ENCODE measurements at regions not wholly inside any gene's neighbourhood (a gene's known extent, or its start where the extent isn't known, plus 50 kb on each side); places are given as distances from the start of the nearest gene placed in this dataset.

DNA sequence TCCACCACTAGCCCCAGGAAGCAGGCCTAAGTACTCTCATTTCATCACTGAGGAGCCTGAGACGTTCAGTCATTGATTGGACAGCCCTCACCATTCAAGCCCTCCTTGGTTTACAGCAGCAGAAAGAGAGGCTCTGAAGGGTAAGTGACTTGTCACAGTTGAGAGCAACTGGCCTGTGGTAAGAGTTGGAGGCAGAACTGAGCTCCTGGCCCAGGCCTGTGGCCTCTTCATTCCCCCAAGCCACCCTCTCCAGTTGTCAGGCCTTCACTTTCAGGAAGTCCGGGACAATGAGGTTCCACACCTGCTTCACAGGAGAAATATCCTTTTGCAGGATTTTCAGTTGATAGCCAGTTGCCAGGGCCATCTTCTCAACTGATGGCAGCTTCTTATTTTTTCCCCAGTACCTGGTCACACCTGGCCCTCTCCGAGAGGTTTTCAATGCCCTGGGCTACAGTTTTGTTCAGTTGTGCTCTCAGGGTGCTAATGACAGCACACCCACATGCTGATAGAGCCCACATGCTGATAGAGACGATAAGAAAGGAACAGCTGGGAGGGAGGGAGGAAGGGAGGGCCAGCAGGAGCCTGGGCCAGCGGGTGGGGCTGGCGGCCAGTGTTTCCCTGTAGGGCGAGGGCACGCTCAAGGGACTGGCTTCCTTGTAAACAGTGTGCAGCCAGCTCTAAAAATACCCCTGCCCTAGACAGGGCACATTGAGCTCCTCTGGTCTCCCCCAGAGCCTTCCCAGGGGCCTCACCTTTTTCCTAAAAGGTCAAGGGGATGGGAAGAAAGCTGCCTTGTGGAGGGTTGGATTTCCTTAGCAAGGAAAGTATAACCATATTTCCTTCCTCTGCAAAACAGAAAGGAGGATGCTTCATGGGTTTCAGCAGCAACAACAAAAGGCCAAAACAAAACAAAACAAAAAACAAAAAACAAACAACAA, 112.7 kb upstream of the JUN start (continued):
- TF ChIP-seq, protein P1, sequence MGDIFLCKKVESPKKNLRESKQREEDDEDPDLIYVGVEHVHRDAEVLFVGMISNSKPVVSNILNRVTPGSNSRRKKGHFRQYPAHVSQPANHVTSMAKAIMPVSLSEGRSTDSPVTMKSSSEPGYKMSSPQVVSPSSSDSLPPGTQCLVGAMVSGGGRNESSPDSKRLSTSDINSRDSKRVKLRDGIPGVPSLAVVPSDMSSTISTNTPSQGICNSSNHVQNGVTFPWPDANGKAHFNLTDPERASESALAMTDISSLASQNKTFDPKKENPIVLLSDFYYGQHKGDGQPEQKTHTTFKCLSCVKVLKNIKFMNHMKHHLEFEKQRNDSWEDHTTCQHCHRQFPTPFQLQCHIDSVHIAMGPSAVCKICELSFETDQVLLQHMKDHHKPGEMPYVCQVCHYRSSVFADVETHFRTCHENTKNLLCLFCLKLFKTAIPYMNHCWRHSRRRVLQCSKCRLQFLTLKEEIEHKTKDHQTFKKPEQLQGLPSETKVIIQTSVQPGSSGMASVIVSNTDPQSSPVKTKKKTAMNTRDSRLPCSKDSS (IDR thresholded peaks at IDR 0.05; ENCODE audit: low read depth, partially characterized antibody), result peak; percentile 44
- TF ChIP-seq HOXB6 (CRISPR knock-in tag; IDR thresholded peaks at IDR 0.05; ENCODE audit: borderline replicate concordance), result no peak
- TF ChIP-seq SMAD4 (CRISPR knock-in tag; conservative IDR thresholded peaks at IDR 0.05), result peak; percentile 95
- no peak for TF ChIP-seq KAT2B (IDR thresholded peaks at IDR 0.05; ENCODE audit: low read depth, low read length)
- peak; percentile 39 for TF ChIP-seq NFIX (CRISPR knock-in tag; IDR thresholded peaks at IDR 0.05; ENCODE audit: low read depth)
- 0 out of 2 replicates have a peak, but pooled peaks have one; percentile 42 for TF ChIP-seq ZNF354B (CRISPR knock-in tag; IDR thresholded peaks at IDR 0.05)
- peak; percentile 68; the same call in 1 of the 2 replicates for TF ChIP-seq ZNF175 (CRISPR knock-in tag; IDR thresholded peaks at IDR 0.05; ENCODE audit: low read depth)
- TF ChIP-seq ZNF766 (CRISPR knock-in tag; conservative IDR thresholded peaks at IDR 0.05), result peak; percentile 93
- no peak for TF ChIP-seq NR2C2 (CRISPR knock-in tag; IDR thresholded peaks at IDR 0.05)
- TF ChIP-seq NR2C2 (tag; IDR thresholded peaks at IDR 0.05), result peak; percentile 42; the same call in 1 of the 2 replicates
- TF ChIP-seq, protein P2, sequence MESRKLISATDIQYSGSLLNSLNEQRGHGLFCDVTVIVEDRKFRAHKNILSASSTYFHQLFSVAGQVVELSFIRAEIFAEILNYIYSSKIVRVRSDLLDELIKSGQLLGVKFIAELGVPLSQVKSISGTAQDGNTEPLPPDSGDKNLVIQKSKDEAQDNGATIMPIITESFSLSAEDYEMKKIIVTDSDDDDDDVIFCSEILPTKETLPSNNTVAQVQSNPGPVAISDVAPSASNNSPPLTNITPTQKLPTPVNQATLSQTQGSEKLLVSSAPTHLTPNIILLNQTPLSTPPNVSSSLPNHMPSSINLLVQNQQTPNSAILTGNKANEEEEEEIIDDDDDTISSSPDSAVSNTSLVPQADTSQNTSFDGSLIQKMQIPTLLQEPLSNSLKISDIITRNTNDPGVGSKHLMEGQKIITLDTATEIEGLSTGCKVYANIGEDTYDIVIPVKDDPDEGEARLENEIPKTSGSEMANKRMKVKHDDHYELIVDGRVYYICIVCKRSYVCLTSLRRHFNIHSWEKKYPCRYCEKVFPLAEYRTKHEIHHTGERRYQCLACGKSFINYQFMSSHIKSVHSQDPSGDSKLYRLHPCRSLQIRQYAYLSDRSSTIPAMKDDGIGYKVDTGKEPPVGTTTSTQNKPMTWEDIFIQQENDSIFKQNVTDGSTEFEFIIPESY (CRISPR knock-in tag; IDR thresholded peaks at IDR 0.05), result no peak
- no peak for TF ChIP-seq SAFB2 (IDR thresholded peaks at IDR 0.05; ENCODE audit: borderline replicate concordance, low read depth, low read length, severe bottlenecking)
- TF ChIP-seq ZNF668 (CRISPR knock-in tag; IDR thresholded peaks at IDR 0.05), result peak; percentile 80; the same call in 1 of the 2 replicates
- TF ChIP-seq KDM4B (IDR thresholded peaks at IDR 0.05; ENCODE audit: borderline replicate concordance in 2 of 2, low read depth in 1 of 2), result peak in 1 of 2 experiments; percentile 70; a peak in 1 of 4 replicates
- TF ChIP-seq, protein P3, sequence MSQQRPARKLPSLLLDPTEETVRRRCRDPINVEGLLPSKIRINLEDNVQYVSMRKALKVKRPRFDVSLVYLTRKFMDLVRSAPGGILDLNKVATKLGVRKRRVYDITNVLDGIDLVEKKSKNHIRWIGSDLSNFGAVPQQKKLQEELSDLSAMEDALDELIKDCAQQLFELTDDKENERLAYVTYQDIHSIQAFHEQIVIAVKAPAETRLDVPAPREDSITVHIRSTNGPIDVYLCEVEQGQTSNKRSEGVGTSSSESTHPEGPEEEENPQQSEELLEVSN (IDR thresholded peaks at IDR 0.05; ENCODE audit: borderline replicate concordance in 1 of 2, extremely low read depth in 1 of 2, insufficient read depth in 1 of 2, insufficient read length in 1 of 2, low read depth in 1 of 2, low read length in 1 of 2, poor library complexity in 1 of 2, severe bottlenecking in 1 of 2), result peak; percentile 42 to 73
- TF ChIP-seq ZNF76 (CRISPR knock-in tag; IDR thresholded peaks at IDR 0.05; ENCODE audit: borderline replicate concordance), result peak; percentile 90; the same call in 1 of the 2 replicates
- TF ChIP-seq ZBTB17 (CRISPR knock-in tag; IDR thresholded peaks at IDR 0.05), result 0 out of 2 replicates have a peak, but pooled peaks have one; percentile 41
- TF ChIP-seq ZNF589 (CRISPR knock-in tag; IDR thresholded peaks at IDR 0.05; ENCODE audit: low read depth), result peak; percentile 79; the same call in 1 of the 2 replicates
- TF ChIP-seq, protein P4, sequence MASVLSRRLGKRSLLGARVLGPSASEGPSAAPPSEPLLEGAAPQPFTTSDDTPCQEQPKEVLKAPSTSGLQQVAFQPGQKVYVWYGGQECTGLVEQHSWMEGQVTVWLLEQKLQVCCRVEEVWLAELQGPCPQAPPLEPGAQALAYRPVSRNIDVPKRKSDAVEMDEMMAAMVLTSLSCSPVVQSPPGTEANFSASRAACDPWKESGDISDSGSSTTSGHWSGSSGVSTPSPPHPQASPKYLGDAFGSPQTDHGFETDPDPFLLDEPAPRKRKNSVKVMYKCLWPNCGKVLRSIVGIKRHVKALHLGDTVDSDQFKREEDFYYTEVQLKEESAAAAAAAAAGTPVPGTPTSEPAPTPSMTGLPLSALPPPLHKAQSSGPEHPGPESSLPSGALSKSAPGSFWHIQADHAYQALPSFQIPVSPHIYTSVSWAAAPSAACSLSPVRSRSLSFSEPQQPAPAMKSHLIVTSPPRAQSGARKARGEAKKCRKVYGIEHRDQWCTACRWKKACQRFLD (CRISPR knock-in tag; IDR thresholded peaks at IDR 0.05), result peak; percentile 93
